NCI-H1930 (cell line): ENCODE measurements at regions not wholly inside any gene's neighbourhood (a gene's known extent, or its start where the extent isn't known, plus 50 kb on each side); places are given as distances from the start of the nearest gene placed in this dataset.

ENCODE experiments used
- DNase-seq, 2 experiments: peaks; one replicate each; lab custom pipeline; 2025; lab: John Stamatoyannopoulos, UW

- DNase-seq, result peak; percentile 4 to 22
Observed at GRCh38 chr9:89234205-89235067, 55.8 kb upstream of the SHC3 start.

GRCh38 chr9:89236955-89237573 lies 58.4 kb upstream of the SHC3 start:
- no peak for DNase-seq

- no peak for DNase-seq
Observed at GRCh38 chr9:89238424-89238823, 59.8 kb upstream of the SHC3 start.

- no peak for DNase-seq
Observed at GRCh38 chr9:89243296-89244061, 64.9 kb upstream of the SHC3 start.

- DNase-seq, result no peak
Observed at GRCh38 chr9:89246840-89247239, 64.2 kb upstream of the CKS2 start.

GRCh38 chr9:89247431-89248353 lies 63.3 kb upstream of the CKS2 start:
- no peak for DNase-seq

- DNase-seq, result no peak
Observed at GRCh38 chr9:89249001-89249400, 62.0 kb upstream of the CKS2 start.

- no peak for DNase-seq
Observed at GRCh38 chr9:89252651-89253267, 58.2 kb upstream of the CKS2 start.

GRCh38 chr9:89254058-89254772 lies 56.8 kb upstream of the CKS2 start:
- DNase-seq, result no peak

GRCh38 chr9:89254773-89255125 lies 56.2 kb upstream of the CKS2 start:
- peak in 1 of 2 experiments; percentile 9 for DNase-seq

- no peak for DNase-seq
Observed at GRCh38 chr9:89256225-89256624, 54.8 kb upstream of the CKS2 start.

GRCh38 chr9:89256642-89257041 lies 54.4 kb upstream of the CKS2 start:
- no peak for DNase-seq

GRCh38 chr9:89260525-89260924 lies 50.5 kb upstream of the CKS2 start:
- no peak for DNase-seq
